GM18873 (cell line): ENCODE measurements at regions not wholly inside any gene's neighbourhood (a gene's known extent, or its start where the extent isn't known, plus 50 kb on each side); places are given as distances from the start of the nearest gene placed in this dataset.
"Not testable (repeated sequence)": the region's sequence is repeated elsewhere in the genome, so short reads cannot be mapped to it uniquely, and the experiment has no call there.

Experiments used
- ATAC-seq: cut with Tn5 transposase; IDR thresholded peaks from one replicate; pipeline ENCODE4 v1.9.1; 2021; ENCODE audit warnings: mild to moderate bottlenecking, moderate library complexity, moderate number of reproducible peaks; ENCODE audit not compliant: unreplicated experiment, low FRiP score

GRCh38 chr10:121312587-121312986 lies 285.7 kb downstream of the FGFR2 start:
- no peak for ATAC-seq

DNA sequence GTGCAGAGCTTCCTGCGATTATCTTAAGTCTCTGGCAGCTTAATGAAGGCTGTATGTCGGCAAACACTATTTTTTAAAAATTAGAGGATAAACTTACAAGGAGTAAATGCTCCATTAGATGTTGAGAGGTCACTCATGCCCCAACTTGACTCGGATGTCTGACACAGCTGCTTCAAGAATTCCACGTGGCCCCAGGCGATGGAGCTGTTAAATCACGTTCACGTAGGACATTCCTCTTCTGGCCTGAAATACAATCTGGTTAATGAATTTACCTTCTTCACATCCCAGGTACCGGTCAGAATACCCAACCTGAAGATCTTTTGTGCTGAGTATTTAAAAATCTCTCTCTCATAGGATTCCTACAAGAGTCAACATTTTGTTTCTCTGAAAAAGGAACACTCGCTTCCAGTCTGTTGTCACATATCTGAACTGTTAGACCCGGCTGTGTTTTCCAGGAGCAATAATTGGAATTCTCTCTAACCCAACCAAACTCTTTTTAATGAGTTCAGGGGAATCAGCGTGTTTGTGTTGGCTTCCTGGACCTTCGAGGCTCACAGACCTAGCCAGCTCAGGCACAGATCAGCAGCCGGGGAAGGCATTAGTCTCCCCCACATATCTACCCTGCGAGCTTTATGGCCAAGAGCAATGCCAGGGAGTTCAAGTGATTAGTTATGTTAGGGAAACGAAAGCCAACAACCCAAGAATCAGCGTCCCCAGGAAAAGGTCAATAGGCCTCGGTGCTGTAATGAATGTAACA lies 284.9 kb downstream of the FGFR2 start:
- ATAC-seq, result no peak

GRCh38 chr10:121316432-121316831 lies 281.8 kb downstream of the FGFR2 start:
- ATAC-seq, result no peak

GRCh38 chr10:121317374-121317773 lies 280.9 kb downstream of the FGFR2 start:
- no peak for ATAC-seq

GRCh38 chr10:121322046-121322445 lies 276.2 kb downstream of the FGFR2 start:
- ATAC-seq, result no peak

DNA sequence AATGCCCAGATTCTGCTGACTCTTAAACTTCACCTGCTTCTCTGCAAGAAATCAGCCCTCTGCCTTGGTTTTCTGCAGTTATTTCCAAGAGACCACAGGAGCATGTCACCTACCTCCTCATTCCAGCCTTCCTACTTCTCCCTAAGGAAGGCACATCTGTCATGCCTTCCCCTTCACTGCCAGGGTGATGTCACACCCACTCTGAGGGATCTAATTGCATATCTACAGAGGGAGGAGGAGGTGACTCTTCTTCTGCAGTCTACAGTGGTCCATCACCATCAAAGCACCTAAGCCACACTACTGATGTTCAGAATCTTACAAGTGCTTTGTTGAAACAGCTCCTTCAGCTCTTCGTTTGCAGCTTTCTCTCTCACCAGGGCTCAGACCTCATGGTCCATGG lies 275.5 kb downstream of the FGFR2 start:
- ATAC-seq, result no peak

DNA sequence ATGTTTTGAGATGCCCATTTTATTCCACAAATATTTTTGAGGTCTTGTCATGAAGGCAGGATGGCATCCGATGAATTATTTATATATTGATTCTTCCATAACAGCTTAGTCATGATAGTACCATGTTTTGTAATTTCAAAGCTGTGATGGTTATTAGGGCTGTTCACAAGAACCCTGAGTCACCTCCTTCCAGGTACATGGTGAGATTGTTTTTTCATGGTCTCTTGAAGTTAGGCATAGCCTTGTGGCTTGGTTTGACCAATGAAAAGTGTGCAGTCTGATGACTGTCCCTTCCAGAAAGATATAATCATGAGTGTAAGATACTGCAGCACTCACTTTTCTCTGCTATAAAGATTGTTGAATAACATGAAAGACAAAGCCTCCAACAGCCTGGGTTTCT lies 274.8 kb downstream of the FGFR2 start:
- no peak for ATAC-seq

DNA sequence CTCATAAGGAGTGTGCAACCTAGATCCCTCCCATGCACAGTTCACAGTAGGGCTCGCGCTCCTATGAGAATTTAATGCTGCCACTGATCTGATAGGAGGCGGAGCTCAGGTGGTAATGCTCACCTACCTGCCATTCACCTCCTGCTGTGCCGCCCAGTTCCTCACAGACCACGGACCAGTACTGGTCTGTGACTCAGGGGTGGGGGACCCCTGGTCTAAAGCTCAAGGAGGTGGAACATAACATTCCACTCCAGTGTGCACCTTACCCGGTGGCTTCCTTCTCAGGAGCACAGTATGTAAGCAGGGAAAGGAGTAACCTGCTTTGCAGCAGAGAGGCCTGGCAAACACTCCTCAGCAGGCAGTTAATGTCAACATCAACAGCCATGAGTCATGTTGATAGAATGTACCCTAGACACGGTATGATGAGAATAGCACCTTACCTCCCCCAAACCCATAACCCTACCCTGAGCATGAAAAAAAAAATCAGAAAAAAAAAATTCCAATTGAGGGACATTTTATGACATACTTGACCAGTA lies 273.5 kb downstream of the FGFR2 start:
- no peak for ATAC-seq

DNA sequence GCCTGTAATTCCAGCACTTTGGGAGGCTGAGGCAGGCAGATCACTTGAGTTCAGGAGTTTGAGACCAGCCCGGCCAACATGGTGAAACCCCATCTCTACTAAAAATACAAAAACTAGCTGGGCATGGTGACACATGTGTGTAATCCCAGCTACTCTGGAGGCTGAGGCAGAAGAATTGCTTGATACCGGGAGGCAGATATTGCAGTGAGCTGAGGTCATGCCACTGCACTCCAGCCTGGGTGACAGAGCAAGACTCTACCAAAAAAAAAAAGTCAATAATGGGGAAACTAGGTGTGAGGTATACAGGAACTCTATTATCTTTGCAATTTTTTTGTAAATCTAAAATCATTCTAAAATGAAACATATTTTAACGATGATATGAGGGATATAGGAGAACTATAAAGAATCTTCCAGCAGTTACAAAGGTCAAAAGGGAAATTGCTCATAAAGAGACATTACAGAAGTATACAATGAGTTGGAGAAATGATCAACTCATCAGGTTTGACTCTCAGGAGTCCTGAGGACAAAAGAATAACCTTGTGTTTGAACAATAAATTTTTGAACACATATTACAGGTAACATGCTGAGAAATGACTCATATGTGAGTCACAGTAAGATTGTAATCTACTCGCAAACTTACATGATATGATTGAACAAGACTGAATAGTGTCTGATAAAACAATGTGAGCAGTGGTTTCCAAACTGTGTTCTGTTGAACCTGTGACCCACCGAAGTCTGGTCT lies 272.6 kb downstream of the FGFR2 start:
- ATAC-seq, result no peak

DNA sequence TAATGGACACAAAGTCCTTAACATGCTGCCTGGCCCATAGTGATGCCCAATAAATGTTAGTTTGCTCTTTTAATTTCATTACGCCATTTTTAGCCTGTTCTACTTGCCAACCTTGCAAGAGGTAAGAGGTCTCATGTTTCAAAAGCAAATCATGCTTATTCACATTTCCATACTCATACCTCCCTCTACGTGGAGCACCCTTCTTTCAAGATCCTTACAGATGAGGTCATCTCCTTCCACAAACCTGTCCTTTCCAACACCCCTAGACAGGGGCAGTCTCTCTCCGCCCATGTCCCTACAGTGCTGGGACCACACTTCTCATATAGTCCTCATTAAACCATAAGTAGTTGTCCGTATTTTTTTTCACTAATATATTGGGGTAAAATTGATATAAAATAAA lies 271.3 kb downstream of the FGFR2 start:
- no peak for ATAC-seq

DNA sequence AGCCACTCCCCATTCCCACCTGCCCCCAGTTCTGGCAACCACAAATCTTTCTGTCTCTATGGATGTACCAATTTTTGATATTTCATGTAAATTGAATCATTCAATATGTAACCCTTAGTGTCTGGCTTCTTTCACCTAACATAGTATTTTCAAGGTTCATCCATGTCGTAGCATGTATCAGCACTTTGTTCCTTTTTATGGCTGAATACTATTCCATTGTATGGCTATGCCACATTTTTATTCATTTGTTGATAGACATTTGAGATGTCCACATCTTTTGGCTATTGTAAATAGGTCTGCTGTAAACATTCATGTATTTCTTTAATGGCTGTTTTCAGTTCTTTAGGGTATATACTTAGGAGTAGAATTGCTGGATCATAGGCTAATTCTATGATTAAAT lies 270.5 kb downstream of the FGFR2 start:
- no peak for ATAC-seq

DNA sequence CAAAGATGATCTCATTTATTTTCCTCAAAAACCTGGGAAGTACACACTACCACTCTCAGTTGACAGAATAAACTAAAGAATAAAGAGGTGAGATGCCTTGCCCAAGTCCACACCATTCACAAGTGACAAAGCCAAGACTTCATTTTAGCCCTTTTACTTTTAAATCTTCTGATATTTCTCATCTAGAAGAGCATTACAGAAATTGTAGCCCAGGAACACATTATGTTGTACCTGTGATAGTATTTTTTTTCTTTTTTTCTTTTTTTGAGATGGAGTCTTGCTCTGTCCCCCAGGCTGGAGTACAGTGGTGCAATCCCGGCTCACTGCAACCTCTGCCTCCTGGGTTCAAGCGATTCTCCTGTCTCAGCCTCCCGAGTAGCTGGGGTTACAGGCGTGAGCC lies 268.6 kb downstream of the FGFR2 start:
- ATAC-seq, result not testable (repeated sequence)

DNA sequence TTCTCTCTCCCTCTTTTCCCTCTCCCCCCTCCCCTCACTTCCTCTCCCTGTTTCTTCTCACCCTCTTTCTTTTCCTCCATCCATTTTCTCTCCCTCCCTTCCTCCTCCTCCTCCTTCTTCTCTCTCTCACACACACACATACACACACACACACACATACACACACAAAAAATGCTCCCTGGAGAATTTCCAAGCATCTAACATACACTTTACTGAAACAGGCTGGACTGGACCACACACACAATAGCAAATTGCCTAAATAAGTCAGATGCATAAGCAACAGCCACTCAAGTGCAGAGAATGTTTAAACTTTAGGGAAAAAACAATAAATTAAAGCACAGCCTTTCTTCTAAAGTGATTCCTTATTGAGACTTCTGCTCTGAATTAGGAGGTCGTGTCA lies 267.7 kb downstream of the FGFR2 start:
- ATAC-seq, result no peak

- no peak for ATAC-seq
Observed at GRCh38 chr10:121332353-121332752, 265.9 kb downstream of the FGFR2 start.

- ATAC-seq, result no peak
Observed at GRCh38 chr10:121332829-121333765, 265.1 kb downstream of the FGFR2 start.

DNA sequence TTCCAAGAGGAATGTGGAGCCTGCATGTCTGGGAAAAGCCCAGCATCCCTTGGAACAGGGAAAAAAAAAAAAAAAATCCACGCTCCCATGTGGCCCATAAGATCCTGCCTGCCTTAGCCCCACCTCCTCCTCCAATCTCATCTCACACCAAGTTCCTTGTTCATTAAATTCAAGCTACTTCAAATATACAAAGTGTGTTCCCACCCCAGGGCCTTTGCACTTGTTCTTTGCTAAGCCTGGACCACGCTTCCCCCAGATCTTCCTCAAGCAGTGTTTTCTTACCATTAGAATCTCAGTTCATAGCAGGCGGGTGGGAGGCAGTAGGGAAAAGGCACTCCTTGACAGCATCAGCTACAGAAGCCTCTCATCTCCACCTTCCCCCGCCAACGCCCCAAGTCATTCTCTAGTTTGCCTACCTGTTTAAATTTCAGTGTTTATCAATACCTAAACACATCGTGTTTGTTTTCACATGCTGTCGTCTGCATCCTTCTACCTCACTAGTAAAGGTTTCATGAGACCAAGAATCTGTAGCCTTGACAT lies 262.8 kb downstream of the FGFR2 start:
- ATAC-seq, result no peak

- no peak for ATAC-seq
Observed at GRCh38 chr10:121337427-121337826, 260.8 kb downstream of the FGFR2 start.

GRCh38 chr10:121338206-121338980 lies 259.9 kb downstream of the FGFR2 start:
- ATAC-seq, result no peak

DNA sequence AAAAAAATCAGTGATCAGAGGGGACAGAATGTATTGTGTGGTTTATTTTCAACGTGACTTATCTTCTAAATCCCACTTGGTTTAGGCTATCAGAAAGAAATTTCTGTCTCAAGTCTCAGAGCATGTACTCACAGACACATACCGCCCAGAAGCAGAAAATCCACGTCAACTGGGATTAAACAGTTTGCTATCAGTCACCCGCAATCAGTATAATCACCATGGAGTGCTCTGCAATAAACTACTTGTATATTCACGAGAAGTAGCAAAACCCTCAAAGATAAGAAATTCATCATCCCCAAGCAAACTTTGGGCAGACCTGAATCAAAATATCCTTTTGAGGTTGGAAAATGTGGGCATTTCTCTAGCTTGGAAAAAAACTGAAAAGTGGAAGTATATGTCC lies 259.1 kb downstream of the FGFR2 start:
- ATAC-seq, result no peak
